Neural progenitor cell (in vitro differentiated cells): ENCODE measurements at regions not wholly inside any gene's neighbourhood (a gene's known extent, or its start where the extent isn't known, plus 50 kb on each side); places are given as distances from the start of the nearest gene placed in this dataset.

Experiments
- DNase-seq: peaks from one replicate; pipeline ENCODE4 v3.0.0-alpha.2; 2016; ENCODE audit warnings: low spot score
- H2AFZ ChIP-seq: fragments of 200-600 bp; sonication (generic); replicated peaks from 2 replicates; pipeline ENCODE4 v1.6.1; 2016; ENCODE audit warnings: antibody characterized with exemption
- H3F3A ChIP-seq: fragments of 200-600 bp; sonication (generic); 2 replicates; pipeline ENCODE4 v1.6.1; 2016; ENCODE audit warnings: antibody characterized with exemption, low read depth
- H3K27ac ChIP-seq: fragments of 200-600 bp; sonication (generic); 2 replicates; pipeline ENCODE4 v1.5.1; 2016; ENCODE audit warnings: mild to moderate bottlenecking
- H3K27me3 ChIP-seq: fragments of 200-600 bp; sonication (generic); 2 replicates; pipeline ENCODE4 v1.6.1; 2016; ENCODE audit warnings: mild to moderate bottlenecking, moderate library complexity
- H3K36me3 ChIP-seq: fragments of 200-600 bp; sonication (generic); 2 replicates; pipeline ENCODE4 v1.5.1; 2016
- H3K4me1 ChIP-seq: fragments of 200-600 bp; sonication (generic); 2 replicates; pipeline ENCODE4 v1.6.1; 2016; ENCODE audit warnings: mixed run types
- H3K4me2 ChIP-seq: fragments of 200-600 bp; sonication (generic); 2 replicates; pipeline ENCODE4 v1.6.1; 2016
- H3K4me3 ChIP-seq: fragments of 200-600 bp; sonication (generic); 2 replicates; pipeline ENCODE4 v1.5.1; 2016
- H3K79me2 ChIP-seq: fragments of 200-600 bp; sonication (generic); 2 replicates; pipeline ENCODE4 v1.6.1; 2016; ENCODE audit warnings: low read depth
- H3K9ac ChIP-seq: fragments of 200-600 bp; sonication (generic); 2 replicates; pipeline ENCODE4 v1.6.1; 2016
- H3K9me3 ChIP-seq: fragments of 200-600 bp; sonication (generic); 2 replicates; pipeline ENCODE4 v1.5.1; 2016; ENCODE audit warnings: low read depth
- H4K20me1 ChIP-seq: fragments of 200-600 bp; sonication (generic); 2 replicates; pipeline ENCODE4 v1.6.1; 2016; ENCODE audit warnings: low read depth
- H3K27ac Mint-ChIP-seq: 3 replicates; pipeline ENCODE4 v1.8.0; 2021; ENCODE audit warnings: mixed read lengths
- H3K27me3 Mint-ChIP-seq: 2 replicates; pipeline ENCODE4 v1.8.0; 2022; ENCODE audit warnings: low read depth, mild to moderate bottlenecking, inconsistent platforms, moderate library complexity, mixed read lengths; ENCODE audit not compliant: insufficient read depth
- H3K36me3 Mint-ChIP-seq: 3 replicates; pipeline ENCODE4 v1.8.0; 2021; ENCODE audit warnings: mixed read lengths
- H3K4me1 Mint-ChIP-seq: 3 replicates; pipeline ENCODE4 v1.8.0; 2021; ENCODE audit warnings: mixed read lengths
- H3K4me3 Mint-ChIP-seq: 3 replicates; pipeline ENCODE4 v1.8.0; 2021; ENCODE audit warnings: mild to moderate bottlenecking, moderate library complexity, mixed read lengths
- H3K9me3 Mint-ChIP-seq: 3 replicates; pipeline ENCODE4 v1.8.0; 2020; ENCODE audit warnings: mixed read lengths
- EZH2 ChIP-seq: fragments of 200-600 bp; sonication (generic); IDR thresholded peaks from 2 replicates; pipeline ENCODE4 v1.6.1; 2017; ENCODE audit warnings: antibody characterized with exemption, mild to moderate bottlenecking, moderate library complexity
- EZH2phosphoT487 ChIP-seq: fragments of 200-600 bp; sonication (generic); IDR thresholded peaks from 2 replicates; pipeline ENCODE4 v1.6.1; 2017; ENCODE audit warnings: antibody characterized with exemption
- TF ChIP-seq, protein P1 (sequence below): fragments of 200-600 bp; sonication (generic); IDR thresholded peaks from 2 replicates; pipeline ENCODE4 v1.5.1; 2017; ENCODE audit warnings: antibody characterized with exemption, mild to moderate bottlenecking

DNA sequence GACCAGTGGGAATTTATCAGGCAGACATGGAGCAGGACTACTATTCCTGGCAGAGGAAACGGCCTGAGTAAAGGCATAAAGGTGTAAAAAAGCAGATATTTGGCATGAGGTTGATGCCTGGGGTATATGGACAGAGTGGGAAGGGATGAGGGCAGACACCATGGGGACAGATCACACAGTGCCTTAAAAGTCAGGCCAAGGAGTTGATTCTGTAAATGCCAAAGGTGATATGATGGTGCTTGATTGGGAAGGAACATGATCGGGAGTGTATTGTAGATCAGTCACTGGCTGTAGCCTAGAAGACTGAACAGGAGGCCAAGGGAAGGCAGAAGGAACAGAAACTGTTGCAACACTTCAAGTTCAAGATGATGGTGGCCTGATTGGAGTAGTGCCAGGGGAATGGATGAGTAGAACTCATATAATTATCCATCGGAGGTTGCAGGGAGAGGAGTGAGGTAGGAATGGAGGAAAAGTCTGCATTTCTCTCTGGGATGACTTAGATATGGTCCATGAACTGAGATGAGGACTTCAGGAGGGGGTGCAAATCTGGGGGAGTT, 594.3 kb upstream of the KLF4 start:
- H3K27me3 Mint-ChIP-seq = peaks cover 2% of the 10 kb centered on the region
- no peaks in the 10 kb centered on the region for H3K79me2 ChIP-seq
- no peak overlapping the region for H3K27ac Mint-ChIP-seq
- H3F3A ChIP-seq = peaks cover 7% of the 10 kb centered on the region
- no peaks in the 10 kb centered on the region for H3K9me3 ChIP-seq
- H3K36me3 ChIP-seq = no peaks in the 10 kb centered on the region
- no peak overlapping the region for H3K4me2 ChIP-seq
- no peaks in the 10 kb centered on the region for H3K27me3 ChIP-seq
- DNase-seq = no peak
- no peak overlapping the region for H3K4me3 ChIP-seq
- H3K9ac ChIP-seq = no peak overlapping the region
- no peaks in the 10 kb centered on the region for H4K20me1 ChIP-seq
- peaks cover 2% of the 10 kb centered on the region for H3K9me3 Mint-ChIP-seq
- peaks cover 10% of the 10 kb centered on the region for H3K4me1 ChIP-seq
- H3K36me3 Mint-ChIP-seq = peaks cover under 1% of the 10 kb centered on the region
- H3K4me1 Mint-ChIP-seq = peaks cover 8% of the 10 kb centered on the region
- H2AFZ ChIP-seq = no peak overlapping the region
- no peak overlapping the region for H3K4me3 Mint-ChIP-seq
- H3K27ac ChIP-seq = no peak overlapping the region
- TF ChIP-seq EZH2 = no peak
- TF ChIP-seq EZH2phosphoT487 = no peak
- TF ChIP-seq, protein P1, sequence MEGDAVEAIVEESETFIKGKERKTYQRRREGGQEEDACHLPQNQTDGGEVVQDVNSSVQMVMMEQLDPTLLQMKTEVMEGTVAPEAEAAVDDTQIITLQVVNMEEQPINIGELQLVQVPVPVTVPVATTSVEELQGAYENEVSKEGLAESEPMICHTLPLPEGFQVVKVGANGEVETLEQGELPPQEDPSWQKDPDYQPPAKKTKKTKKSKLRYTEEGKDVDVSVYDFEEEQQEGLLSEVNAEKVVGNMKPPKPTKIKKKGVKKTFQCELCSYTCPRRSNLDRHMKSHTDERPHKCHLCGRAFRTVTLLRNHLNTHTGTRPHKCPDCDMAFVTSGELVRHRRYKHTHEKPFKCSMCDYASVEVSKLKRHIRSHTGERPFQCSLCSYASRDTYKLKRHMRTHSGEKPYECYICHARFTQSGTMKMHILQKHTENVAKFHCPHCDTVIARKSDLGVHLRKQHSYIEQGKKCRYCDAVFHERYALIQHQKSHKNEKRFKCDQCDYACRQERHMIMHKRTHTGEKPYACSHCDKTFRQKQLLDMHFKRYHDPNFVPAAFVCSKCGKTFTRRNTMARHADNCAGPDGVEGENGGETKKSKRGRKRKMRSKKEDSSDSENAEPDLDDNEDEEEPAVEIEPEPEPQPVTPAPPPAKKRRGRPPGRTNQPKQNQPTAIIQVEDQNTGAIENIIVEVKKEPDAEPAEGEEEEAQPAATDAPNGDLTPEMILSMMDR = no peak

DNA sequence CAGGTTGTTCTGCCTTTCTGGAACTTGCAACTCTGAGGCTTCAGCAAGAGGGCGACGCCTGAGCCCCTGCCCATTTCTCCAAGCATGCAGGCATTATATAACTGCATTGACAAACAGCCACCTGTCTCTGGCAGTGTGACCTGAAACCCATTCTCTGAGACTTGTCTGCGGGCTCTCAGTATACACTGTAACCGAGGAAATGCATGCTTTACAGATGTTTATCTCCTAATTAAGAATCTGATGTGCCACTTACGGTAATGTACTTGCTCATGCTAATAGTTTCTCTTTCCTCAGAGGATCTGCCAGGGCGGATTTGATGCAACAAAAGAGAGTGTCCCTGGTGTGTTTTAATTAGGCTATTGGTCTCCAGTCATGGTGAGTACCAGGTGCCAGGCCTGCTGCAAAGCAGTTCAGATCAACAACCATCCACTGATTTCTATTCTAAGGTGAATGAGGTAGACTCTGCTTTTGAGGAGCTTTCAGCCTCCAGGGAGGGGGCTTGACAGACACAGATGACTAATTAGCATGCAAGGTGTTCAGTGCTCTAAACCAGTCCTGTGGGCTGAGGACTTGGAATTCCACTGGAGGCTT, 593.7 kb upstream of the KLF4 start:
- peak; percentile 14 for DNase-seq
- H3K4me1 Mint-ChIP-seq = peaks cover 10% of the 10 kb centered on the region
- Histone ChIP-seq H3K4me1 (peaks cover 10% of the 10 kb centered on the region), H3K27me3 (no peaks in the 10 kb centered on the region), H3K9me3 (no peaks in the 10 kb centered on the region), H4K20me1 (no peaks in the 10 kb centered on the region), H3K4me3 (no peak overlapping the region), H3F3A (peaks cover 7% of the 10 kb centered on the region), H3K79me2 (no peaks in the 10 kb centered on the region), H3K9ac (no peak overlapping the region), H3K4me2 (no peak overlapping the region), H3K36me3 (no peaks in the 10 kb centered on the region), H2AFZ (no peak overlapping the region), H3K27ac (no peak overlapping the region)
- H3K9me3 Mint-ChIP-seq = peaks cover 2% of the 10 kb centered on the region
- H3K36me3 Mint-ChIP-seq = peaks cover 1% of the 10 kb centered on the region
- TF ChIP-seq EZH2 (no peak), EZH2phosphoT487 (no peak)
- TF ChIP-seq, protein P1 = no peak
- H3K27ac Mint-ChIP-seq = no peak overlapping the region
- H3K27me3 Mint-ChIP-seq = peaks cover 4% of the 10 kb centered on the region
- no peak overlapping the region for H3K4me3 Mint-ChIP-seq

DNA sequence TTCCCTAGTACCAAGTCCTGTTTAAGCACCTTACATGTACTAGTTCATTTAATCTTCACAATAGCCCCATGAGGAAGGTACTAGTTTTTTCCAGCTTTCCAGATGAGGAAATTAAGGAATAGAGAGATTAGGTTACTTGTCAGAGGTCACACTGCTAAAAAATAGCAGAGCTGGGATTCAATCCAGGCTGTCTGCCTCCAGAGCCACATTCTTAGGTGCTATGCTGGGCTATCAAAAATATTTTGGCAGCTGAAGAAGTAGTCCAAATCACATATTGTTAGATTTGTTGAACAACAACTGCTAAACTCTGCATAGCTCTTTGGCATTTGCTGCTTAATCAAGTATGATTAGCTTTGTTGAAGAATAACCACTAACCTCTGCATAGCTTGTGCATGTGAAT, 591.5 kb upstream of the KLF4 start:
- Mint-ChIP-seq H3K4me3 (no peak overlapping the region), H3K27ac (no peak overlapping the region), H3K4me1 (peaks cover 8% of the 10 kb centered on the region), H3K27me3 (peaks cover 4% of the 10 kb centered on the region), H3K9me3 (peaks cover 2% of the 10 kb centered on the region), H3K36me3 (peaks cover 1% of the 10 kb centered on the region)
- no peaks in the 10 kb centered on the region for H4K20me1 ChIP-seq
- no peaks in the 10 kb centered on the region for H3K36me3 ChIP-seq
- H3K4me1 ChIP-seq = peaks cover 10% of the 10 kb centered on the region
- H3K27me3 ChIP-seq = no peaks in the 10 kb centered on the region
- peaks cover 7% of the 10 kb centered on the region for H3F3A ChIP-seq
- DNase-seq = no peak
- no peak for TF ChIP-seq EZH2phosphoT487
- TF ChIP-seq EZH2 = no peak
- TF ChIP-seq, protein P1 = no peak
- no peak overlapping the region for H2AFZ ChIP-seq
- no peak overlapping the region for H3K27ac ChIP-seq
- no peak overlapping the region for H3K4me3 ChIP-seq
- H3K4me2 ChIP-seq = no peak overlapping the region
- H3K79me2 ChIP-seq = no peaks in the 10 kb centered on the region
- H3K9me3 ChIP-seq = no peaks in the 10 kb centered on the region
- no peak overlapping the region for H3K9ac ChIP-seq
